Testis (tissue), 2 donors: ENCODE measurements at regions not wholly inside any gene's neighbourhood (a gene's known extent, or its start where the extent isn't known, plus 50 kb on each side); places are given as distances from the start of the nearest gene placed in this dataset.

Source experiments
- DNase-seq: peaks from one replicate; pipeline ENCODE4 v3.0.0-alpha.2; 2019
- H3K27ac ChIP-seq, 2 donors: fragments of 200-600 bp; sonication (generic); one replicate each; pipeline ENCODE4 v1.5.1; 2019
- H3K27me3 ChIP-seq: fragments of 200-600 bp; sonication (generic); one replicate; pipeline ENCODE4 v1.5.1; 2019
- H3K36me3 ChIP-seq: fragments of 200-600 bp; sonication (generic); one replicate; pipeline ENCODE4 v1.5.1; 2017; ENCODE audit warnings: low read depth; ENCODE audit errors: missing control alignments
- H3K4me1 ChIP-seq: fragments of 200-600 bp; sonication (generic); one replicate; pipeline ENCODE4 v1.5.1; 2019
- H3K4me3 ChIP-seq, 2 donors: fragments of 200-600 bp; sonication (generic); one replicate each; pipeline ENCODE4 v1.5.1; 2017 to 2019
- H3K9me3 ChIP-seq: fragments of 200-600 bp; sonication (generic); one replicate; pipeline ENCODE4 v1.5.1; 2017
- POLR2A ChIP-seq: fragments of 450-650 bp; IDR thresholded peaks from one replicate; pipeline ENCODE4 v1.6.1; 2017; ENCODE audit warnings: antibody characterized with exemption, mild to moderate bottlenecking, moderate library complexity
- WGBS, 2 donors: methylation state at CpG; one replicate each; pipeline ENCODE4 v1.1.5; 2018; 5-methylcytosine and 5-hydroxymethylcytosine counted together
- intact Hi-C: fragments of 100-400 bp; cut with DNase I; formaldehyde crosslinking; loops from one replicate; pipeline ENCODE4 v1.15.1; 2023; ENCODE audit warnings: low total_unique reads
- TF ChIP-seq, protein P1 (sequence below), 3 experiments: fragments of 450-650 bp in 2 of 3; fragments of 200-600 bp in 1 of 3; sonication (generic) in 1 of 3; IDR thresholded peaks; one replicate each; pipeline ENCODE4 v1.5.1; 2016 to 2019; ENCODE audit warnings: antibody characterized with exemption in 3 of 3, mild to moderate bottlenecking in 2 of 3, moderate library complexity in 1 of 3

DNA sequence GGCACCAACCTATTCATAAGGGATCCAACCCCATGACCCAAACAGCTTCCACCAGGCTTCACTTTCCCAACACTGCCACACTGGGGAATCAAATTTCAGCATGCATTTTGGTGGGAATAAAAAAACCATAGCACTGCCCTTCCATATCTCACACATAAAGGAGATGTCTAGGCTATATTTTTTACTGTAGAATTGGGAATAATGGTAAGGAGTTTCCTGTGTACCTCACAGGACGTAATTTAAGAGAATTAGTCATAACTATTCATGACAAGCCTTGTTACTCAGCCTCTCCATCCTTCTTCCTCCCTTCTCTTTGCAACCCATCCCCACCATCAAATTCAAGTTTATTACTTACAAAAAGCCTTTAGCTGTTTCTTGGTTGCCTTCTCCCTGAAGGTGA is 352.1 kb downstream of the MLLT3 start:
- H3K4me3 ChIP-seq, result no peak overlapping the region
- WGBS, 2 donors, result 81 to 84% methylated on average over 1 of the region's 1 CpG
- no peaks in the 10 kb centered on the region for H3K4me1 ChIP-seq
- H3K27me3 ChIP-seq, result no peaks in the 10 kb centered on the region
- H3K36me3 ChIP-seq, result no peaks in the 10 kb centered on the region
- H3K9me3 ChIP-seq, result no peaks in the 10 kb centered on the region
- TF ChIP-seq, protein P1, sequence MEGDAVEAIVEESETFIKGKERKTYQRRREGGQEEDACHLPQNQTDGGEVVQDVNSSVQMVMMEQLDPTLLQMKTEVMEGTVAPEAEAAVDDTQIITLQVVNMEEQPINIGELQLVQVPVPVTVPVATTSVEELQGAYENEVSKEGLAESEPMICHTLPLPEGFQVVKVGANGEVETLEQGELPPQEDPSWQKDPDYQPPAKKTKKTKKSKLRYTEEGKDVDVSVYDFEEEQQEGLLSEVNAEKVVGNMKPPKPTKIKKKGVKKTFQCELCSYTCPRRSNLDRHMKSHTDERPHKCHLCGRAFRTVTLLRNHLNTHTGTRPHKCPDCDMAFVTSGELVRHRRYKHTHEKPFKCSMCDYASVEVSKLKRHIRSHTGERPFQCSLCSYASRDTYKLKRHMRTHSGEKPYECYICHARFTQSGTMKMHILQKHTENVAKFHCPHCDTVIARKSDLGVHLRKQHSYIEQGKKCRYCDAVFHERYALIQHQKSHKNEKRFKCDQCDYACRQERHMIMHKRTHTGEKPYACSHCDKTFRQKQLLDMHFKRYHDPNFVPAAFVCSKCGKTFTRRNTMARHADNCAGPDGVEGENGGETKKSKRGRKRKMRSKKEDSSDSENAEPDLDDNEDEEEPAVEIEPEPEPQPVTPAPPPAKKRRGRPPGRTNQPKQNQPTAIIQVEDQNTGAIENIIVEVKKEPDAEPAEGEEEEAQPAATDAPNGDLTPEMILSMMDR (IDR thresholded peaks at IDR 0.05), result no peak
- no peak for TF ChIP-seq POLR2A
- DNase-seq, result no peak
- intact Hi-C loops, result no loop called here
- no peak overlapping the region for H3K27ac ChIP-seq

DNA sequence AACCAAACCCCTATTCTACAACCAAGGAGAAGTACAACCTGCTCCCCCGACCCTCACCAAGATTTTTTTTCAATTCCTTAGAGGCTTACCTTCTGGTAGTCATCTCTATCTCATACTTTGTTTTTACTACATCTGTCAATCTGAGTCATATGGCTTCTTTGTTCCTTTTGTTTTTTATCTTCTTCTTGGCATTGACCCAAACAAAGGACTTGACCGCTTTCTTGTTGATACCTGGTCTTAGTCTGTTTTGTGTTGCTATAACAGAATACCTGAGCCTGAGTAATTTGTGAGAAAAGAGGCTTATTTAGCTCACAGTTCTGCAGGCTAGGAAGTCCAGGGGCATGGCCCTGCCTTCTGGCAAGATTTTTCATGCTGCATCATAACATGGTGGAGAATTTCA is 352.7 kb downstream of the MLLT3 start:
- no peaks in the 10 kb centered on the region for H3K36me3 ChIP-seq
- H3K4me3 ChIP-seq, result no peak overlapping the region
- WGBS, 2 donors, result 68 to 95% methylated on average over 2 of the region's 2 CpGs
- H3K27me3 ChIP-seq, result no peaks in the 10 kb centered on the region
- no peaks in the 10 kb centered on the region for H3K4me1 ChIP-seq
- intact Hi-C loops, result no loop called here
- TF ChIP-seq, protein P1 (IDR thresholded peaks at IDR 0.05), result no peak
- no peak for TF ChIP-seq POLR2A
- DNase-seq, result no peak
- H3K9me3 ChIP-seq, result no peaks in the 10 kb centered on the region
- H3K27ac ChIP-seq, result no peak overlapping the region

DNA sequence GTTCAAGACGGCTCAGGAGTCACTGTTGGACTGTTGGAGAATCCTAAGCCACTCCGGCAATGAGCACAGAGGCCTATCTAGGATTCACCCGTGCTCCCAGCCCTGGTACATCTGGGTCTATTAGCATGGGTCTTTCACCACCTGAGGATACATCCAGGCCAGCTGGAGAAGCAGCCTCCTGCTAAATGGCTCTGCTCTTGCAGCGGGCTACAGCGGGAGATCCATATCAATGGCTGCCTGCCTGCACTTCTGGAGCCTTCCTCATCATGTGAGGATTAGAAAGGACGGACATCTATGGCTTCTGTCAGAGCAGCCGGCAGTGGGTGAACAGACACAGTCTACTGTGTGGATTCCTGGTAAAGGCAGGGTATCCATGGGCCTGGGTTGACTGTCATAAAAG is 357.4 kb downstream of the MLLT3 start:
- Histone ChIP-seq H3K4me1 (no peaks in the 10 kb centered on the region), H3K4me3 (no peak overlapping the region), H3K9me3 (no peaks in the 10 kb centered on the region), H3K36me3 (no peaks in the 10 kb centered on the region), H3K27ac (no peak overlapping the region), H3K27me3 (no peaks in the 10 kb centered on the region)
- DNase-seq, result no peak
- TF ChIP-seq, protein P1 (IDR thresholded peaks at IDR 0.05), result no peak
- no peak for TF ChIP-seq POLR2A
- WGBS, 2 donors, result 82 to 89% methylated on average over 7 of the region's 7 CpGs
- intact Hi-C loops, result no loop called here

DNA sequence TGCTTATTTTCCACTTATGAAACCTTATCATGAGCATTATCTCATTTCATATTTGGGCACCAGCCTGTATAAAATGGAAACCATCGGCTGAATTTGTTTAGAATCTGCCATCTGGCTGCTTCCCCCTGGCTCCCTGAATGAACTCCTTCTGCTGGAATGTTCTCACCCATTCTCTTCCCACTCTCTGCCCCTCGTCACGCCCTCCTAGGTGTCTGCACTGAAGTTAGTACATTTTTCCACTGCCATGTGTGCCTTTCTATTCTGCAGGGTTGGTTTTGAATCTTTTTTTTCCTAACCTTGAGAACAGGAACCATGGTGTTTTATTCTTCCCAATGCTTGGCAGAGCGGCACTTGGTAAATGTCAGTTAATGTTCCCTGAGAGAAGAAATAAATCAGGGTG is 359.7 kb downstream of the MLLT3 start:
- DNase-seq, result no peak

More for the DNA sequence above, 359.7 kb downstream of the MLLT3 start:
- Histone ChIP-seq H3K27ac (no peak overlapping the region), H3K9me3 (no peaks in the 10 kb centered on the region), H3K27me3 (no peaks in the 10 kb centered on the region), H3K4me3 (no peak overlapping the region), H3K36me3 (no peaks in the 10 kb centered on the region), H3K4me1 (no peaks in the 10 kb centered on the region)
- intact Hi-C loops, result no loop called here
- whole genome bisulfite sequencing, 2 donors, result 83 to 84% methylated on average over 4 of the region's 4 CpGs
- TF ChIP-seq, protein P1 (IDR thresholded peaks at IDR 0.05), result no peak
- TF ChIP-seq POLR2A, result no peak
